GM23248 (cell line): ENCODE measurements at regions not wholly inside any gene's neighbourhood (a gene's known extent, or its start where the extent isn't known, plus 50 kb on each side); places are given as distances from the start of the nearest gene placed in this dataset.

ENCODE experiments used
- DNase-seq: peaks from one replicate; pipeline ENCODE4 v3.0.0-alpha.2; 2015
- H2AFZ ChIP-seq: fragments of 200-600 bp; sonication (generic); 2 replicates; pipeline ENCODE4 v1.6.1; 2016; ENCODE audit warnings: antibody characterized with exemption
- H3F3A ChIP-seq: fragments of 200-600 bp; sonication (generic); 2 replicates; pipeline ENCODE4 v1.6.1; 2016; ENCODE audit warnings: mild to moderate bottlenecking, antibody characterized with exemption, mixed run types; ENCODE audit not compliant: insufficient read depth
- H3K27ac ChIP-seq: fragments of 200-600 bp; sonication (generic); 2 replicates; pipeline ENCODE4 v1.5.1; 2016; ENCODE audit warnings: mild to moderate bottlenecking
- H3K27me3 ChIP-seq: fragments of 200-600 bp; sonication (generic); replicated peaks from 2 replicates; pipeline ENCODE4 v1.6.1; 2016; ENCODE audit warnings: mild to moderate bottlenecking; ENCODE audit not compliant: insufficient read depth
- H3K36me3 ChIP-seq: fragments of 200-600 bp; sonication (generic); 2 replicates; pipeline ENCODE4 v1.6.1; 2016; ENCODE audit warnings: low read depth, mild to moderate bottlenecking
- H3K4me1 ChIP-seq: fragments of 200-600 bp; sonication (generic); 2 replicates; pipeline ENCODE4 v1.6.1; 2016; ENCODE audit warnings: mild to moderate bottlenecking; ENCODE audit not compliant: insufficient read depth
- H3K4me2 ChIP-seq: fragments of 200-600 bp; sonication (generic); one replicate; pipeline ENCODE4 v1.6.1; 2016; ENCODE audit warnings: mild to moderate bottlenecking; ENCODE audit not compliant: unreplicated experiment
- H3K4me3 ChIP-seq: fragments of 200-600 bp; sonication (generic); 2 replicates; pipeline ENCODE4 v1.5.1; 2016; ENCODE audit warnings: mild to moderate bottlenecking
- H3K79me2 ChIP-seq: fragments of 200-600 bp; sonication (generic); 2 replicates; pipeline ENCODE4 v1.6.1; 2016; ENCODE audit warnings: mild to moderate bottlenecking; ENCODE audit not compliant: insufficient read depth
- H3K9ac ChIP-seq: fragments of 200-600 bp; sonication (generic); 2 replicates; pipeline ENCODE4 v1.6.1; 2016; ENCODE audit warnings: mild to moderate bottlenecking
- H3K9me2 ChIP-seq: fragments of 200-600 bp; sonication (generic); 2 replicates; pipeline ENCODE4 v1.6.1; 2016; ENCODE audit warnings: mixed run types, mild to moderate bottlenecking, moderate library complexity; ENCODE audit not compliant: insufficient read depth
- H3K9me3 ChIP-seq: fragments of 200-600 bp; sonication (generic); one replicate; pipeline ENCODE4 v1.6.1; 2017; ENCODE audit warnings: low read depth
- H4K20me1 ChIP-seq: fragments of 200-600 bp; sonication (generic); 2 replicates; pipeline ENCODE4 v1.6.0; 2016; ENCODE audit not compliant: insufficient read depth
- EZH2 ChIP-seq: fragments of 200-600 bp; sonication (generic); IDR thresholded peaks from 2 replicates; pipeline ENCODE4 v1.6.1; 2018; ENCODE audit warnings: antibody characterized with exemption, mild to moderate bottlenecking; ENCODE audit not compliant: insufficient read depth, poor library complexity, severe bottlenecking
- EZH2phosphoT487 ChIP-seq: fragments of 200-600 bp; sonication (generic); IDR thresholded peaks from 2 replicates; pipeline ENCODE4 v1.6.1; 2018; ENCODE audit warnings: antibody characterized with exemption, moderate library complexity, mild to moderate bottlenecking, low read depth; ENCODE audit not compliant: insufficient read depth
- WGBS, 2 experiments: methylation state at CpG; one replicate each; pipeline ENCODE4 v1.1.6; 2015 to 2017; ENCODE audit warnings: low lambda C conversion rate in 2 of 2, low coverage in 1 of 2; ENCODE audit errors: missing lambda C conversion rate in 2 of 2; 5-methylcytosine and 5-hydroxymethylcytosine counted together
- in situ Hi-C: fragments of 300-500 bp; cut with MboI; formaldehyde crosslinking; loops from 2 replicates; pipeline ENCODE4 v1.15.0; 2020

DNA sequence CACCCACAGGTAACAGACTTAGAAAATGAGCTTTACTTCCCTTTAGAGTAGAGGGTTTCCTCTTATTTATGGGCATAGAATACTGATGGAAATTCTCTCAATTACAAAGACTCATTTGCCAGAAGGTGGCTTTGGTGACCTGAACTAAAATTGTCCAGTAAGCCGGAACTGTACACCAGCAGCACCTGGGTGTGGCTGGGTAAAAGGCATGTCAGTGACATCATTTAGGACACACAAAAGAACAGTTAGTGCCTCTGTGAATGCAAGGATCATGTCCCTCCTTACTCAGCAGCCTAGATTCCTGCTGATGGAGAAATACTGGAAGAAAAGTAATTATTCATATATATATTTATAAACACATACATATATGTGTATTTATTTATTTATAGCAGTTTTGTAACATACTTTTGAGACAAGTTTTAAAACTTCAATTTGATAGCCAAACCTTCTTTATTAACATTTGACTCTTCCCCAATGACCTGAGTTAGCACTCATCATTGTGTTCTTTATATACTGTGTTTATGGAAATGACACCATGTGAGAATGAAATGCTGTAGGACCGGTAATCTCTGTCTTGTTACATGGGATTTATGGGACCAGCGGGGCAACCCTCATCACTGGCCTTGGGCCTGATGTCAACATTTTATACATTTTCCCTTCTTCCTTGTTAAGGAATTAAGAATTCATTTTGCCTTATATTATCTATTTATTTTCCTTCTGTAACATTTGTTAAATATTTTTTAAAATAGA is 274.4 kb downstream of the BRINP2 start:
- TF ChIP-seq EZH2phosphoT487: no peak
- TF ChIP-seq EZH2: no peak
- H3K4me2 ChIP-seq: no peak overlapping the region
- no peaks in the 10 kb centered on the region for H4K20me1 ChIP-seq
- H2AFZ ChIP-seq: no peak overlapping the region
- H3F3A ChIP-seq: no peaks in the 10 kb centered on the region
- H3K36me3 ChIP-seq: no peaks in the 10 kb centered on the region
- no peak overlapping the region for H3K4me3 ChIP-seq
- H3K4me1 ChIP-seq: peaks cover 18% of the 10 kb centered on the region
- DNase-seq: no peak
- in situ Hi-C loops: no loop called here
- H3K27me3 ChIP-seq: peaks cover 22% of the 10 kb centered on the region; the same call in 1 of the 2 replicates
- no peak overlapping the region for H3K9ac ChIP-seq
- no peaks in the 10 kb centered on the region for H3K79me2 ChIP-seq
- H3K9me3 ChIP-seq: no peaks in the 10 kb centered on the region
- 29 to 40% methylated on average over 3 of the region's 3 CpGs for WGBS, 2 experiments
- H3K27ac ChIP-seq: no peak overlapping the region
- no peaks in the 10 kb centered on the region for H3K9me2 ChIP-seq

DNA sequence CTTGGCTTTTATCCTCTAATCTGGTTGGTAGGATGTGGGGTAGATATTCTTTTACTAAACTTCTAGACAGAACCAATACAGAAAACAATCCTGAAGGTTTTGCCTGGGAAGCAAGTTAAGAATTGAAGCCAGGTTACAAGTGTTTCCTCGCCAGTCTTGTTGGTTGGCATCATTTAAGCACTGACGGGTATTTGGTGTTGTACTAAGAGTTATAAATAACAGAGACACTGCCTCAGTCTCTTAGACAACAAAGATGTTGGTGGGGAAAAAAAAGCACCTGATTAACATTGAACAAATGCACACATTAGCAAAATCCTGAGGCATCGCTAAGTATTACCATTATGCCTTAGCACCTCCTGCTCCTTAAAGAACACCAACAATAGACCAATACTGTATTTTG is 272.2 kb downstream of the BRINP2 start:
- Histone ChIP-seq H3K4me2 (no peak overlapping the region), H3K9ac (no peak overlapping the region), H3K27me3 (peaks cover 22% of the 10 kb centered on the region; the same call in 1 of the 2 replicates), H4K20me1 (no peaks in the 10 kb centered on the region), H2AFZ (no peak overlapping the region), H3K4me1 (peaks cover 3% of the 10 kb centered on the region; the same call in 1 of the 2 replicates), H3F3A (no peaks in the 10 kb centered on the region), H3K9me2 (no peaks in the 10 kb centered on the region), H3K79me2 (no peaks in the 10 kb centered on the region), H3K27ac (no peak overlapping the region), H3K36me3 (no peaks in the 10 kb centered on the region), H3K4me3 (no peak overlapping the region), H3K9me3 (no peaks in the 10 kb centered on the region)
- WGBS, 2 experiments: 39 to 40% methylated on average over 3 of the region's 3 CpGs
- in situ Hi-C loops: no loop called here
- no peak for DNase-seq
- no peak for TF ChIP-seq EZH2phosphoT487
- TF ChIP-seq EZH2: no peak

DNA sequence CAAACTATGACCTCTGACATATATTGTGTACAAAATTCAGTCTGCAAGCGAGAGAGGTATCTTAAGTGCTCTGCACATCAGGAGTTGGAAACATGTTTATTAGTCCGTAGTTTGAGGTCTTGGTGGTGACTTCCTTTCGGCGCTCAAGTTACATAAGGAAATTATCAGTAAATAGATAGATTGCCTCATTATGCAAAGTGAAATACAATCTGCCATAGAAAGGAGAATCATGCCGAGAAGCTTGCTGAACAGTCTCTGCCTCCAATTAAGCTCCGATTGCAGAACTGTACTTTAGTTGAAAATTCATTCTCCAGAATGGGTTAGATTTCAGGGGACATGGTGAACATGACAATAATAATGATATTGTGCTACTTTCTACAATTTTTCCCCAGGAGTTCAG is 271.8 kb downstream of the BRINP2 start:
- H2AFZ ChIP-seq: no peak overlapping the region
- in situ Hi-C loops: no loop called here
- no peaks in the 10 kb centered on the region for H4K20me1 ChIP-seq
- no peaks in the 10 kb centered on the region for H3K79me2 ChIP-seq
- peaks cover 22% of the 10 kb centered on the region; the same call in 1 of the 2 replicates for H3K27me3 ChIP-seq
- 24 to 27% methylated on average over 6 of the region's 6 CpGs for WGBS, 2 experiments
- no peaks in the 10 kb centered on the region for H3K9me2 ChIP-seq
- no peaks in the 10 kb centered on the region for H3K9me3 ChIP-seq
- TF ChIP-seq EZH2 (no peak), EZH2phosphoT487 (no peak)
- H3K36me3 ChIP-seq: no peaks in the 10 kb centered on the region
- no peaks in the 10 kb centered on the region for H3K4me1 ChIP-seq
- DNase-seq: no peak
- no peak overlapping the region for H3K4me2 ChIP-seq
- no peaks in the 10 kb centered on the region for H3F3A ChIP-seq
- H3K4me3 ChIP-seq: no peak overlapping the region
- no peak overlapping the region for H3K9ac ChIP-seq
- no peak overlapping the region for H3K27ac ChIP-seq

DNA sequence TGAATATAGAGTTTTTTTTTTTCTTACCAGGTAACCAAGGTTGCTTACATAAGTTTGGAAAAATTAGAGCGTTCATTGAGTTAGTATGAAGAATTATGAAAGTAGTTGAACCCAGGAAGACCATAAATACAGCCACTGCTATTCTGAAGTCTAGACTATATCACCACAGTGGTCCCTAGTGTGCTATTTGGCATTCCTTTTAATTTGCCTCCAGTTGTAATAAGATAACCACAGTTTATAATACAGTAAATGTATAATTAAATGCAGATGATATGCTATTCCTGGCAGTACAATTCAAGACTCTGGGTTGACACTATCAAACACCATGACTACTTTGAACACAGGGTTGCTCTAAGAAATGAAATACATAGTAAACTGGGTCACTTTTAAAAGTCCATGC is 270.5 kb downstream of the BRINP2 start:
- no peaks in the 10 kb centered on the region for H3K79me2 ChIP-seq
- no peak for TF ChIP-seq EZH2phosphoT487
- H2AFZ ChIP-seq: no peak overlapping the region
- no peak overlapping the region for H3K9ac ChIP-seq
- no peak overlapping the region for H3K4me2 ChIP-seq
- peaks cover 22% of the 10 kb centered on the region; the same call in 1 of the 2 replicates for H3K27me3 ChIP-seq
- no peak for DNase-seq
- in situ Hi-C loops: no loop called here
- no peaks in the 10 kb centered on the region for H3K4me1 ChIP-seq
- H3K36me3 ChIP-seq: no peaks in the 10 kb centered on the region
- H3K4me3 ChIP-seq: no peak overlapping the region
- WGBS, 2 experiments: 31 to 35% methylated on average over 1 of the region's 1 CpG
- no peaks in the 10 kb centered on the region for H3K9me3 ChIP-seq
- H3K9me2 ChIP-seq: no peaks in the 10 kb centered on the region
- no peaks in the 10 kb centered on the region for H4K20me1 ChIP-seq
- H3K27ac ChIP-seq: no peak overlapping the region
- no peaks in the 10 kb centered on the region for H3F3A ChIP-seq
